ENCODE measurements at regions not wholly inside any gene's neighbourhood (a gene's known extent, or its start where the extent isn't known, plus 50 kb on each side); places are given as distances from the start of the nearest gene placed in this dataset.

- no peak overlapping the region for H3K4me3 ChIP-seq (ENCODE audit: low read depth, low read length)
These were observed 74.4 kb upstream of the BTBD3 start for GRCh38 chr20:11843289-11843688.

GRCh38 chr20:11844691-11845090, 73.0 kb upstream of the BTBD3 start:
- no peak overlapping the region for H3K4me3 ChIP-seq (ENCODE audit: low read depth, low read length)

GRCh38 chr20:11845340-11845739, 72.4 kb upstream of the BTBD3 start:
- H3K4me3 ChIP-seq (ENCODE audit: low read depth, low read length) = no peak overlapping the region

GRCh38 chr20:11846131-11846530, 71.6 kb upstream of the BTBD3 start:
- H3K4me3 ChIP-seq (ENCODE audit: low read depth, low read length) = no peak overlapping the region

- H3K4me3 ChIP-seq (ENCODE audit: low read depth, low read length) = no peak overlapping the region
These were observed 69.9 kb upstream of the BTBD3 start for GRCh38 chr20:11847827-11848226.

- H3K4me3 ChIP-seq (ENCODE audit: low read depth, low read length) = no peak overlapping the region
These were observed 68.3 kb upstream of the BTBD3 start for GRCh38 chr20:11849270-11849915.

GRCh38 chr20:11849976-11850670, 67.6 kb upstream of the BTBD3 start:
- H3K4me3 ChIP-seq (ENCODE audit: low read depth, low read length) = no peak overlapping the region

- H3K4me3 ChIP-seq (ENCODE audit: low read depth, low read length) = no peak overlapping the region
These were observed 66.8 kb upstream of the BTBD3 start for GRCh38 chr20:11850901-11851300.

- H3K4me3 ChIP-seq (ENCODE audit: low read depth, low read length) = no peak overlapping the region
These were observed 66.0 kb upstream of the BTBD3 start for GRCh38 chr20:11851646-11852045.

- no peak overlapping the region for H3K4me3 ChIP-seq (ENCODE audit: low read depth, low read length)
These were observed 65.5 kb upstream of the BTBD3 start for GRCh38 chr20:11852189-11852588.

- no peak overlapping the region for H3K4me3 ChIP-seq (ENCODE audit: low read depth, low read length)
These were observed 64.9 kb upstream of the BTBD3 start for GRCh38 chr20:11852811-11853210.

GRCh38 chr20:11853359-11853758, 64.3 kb upstream of the BTBD3 start:
- no peak overlapping the region for H3K4me3 ChIP-seq (ENCODE audit: low read depth, low read length)

GRCh38 chr20:11861479-11861878, 56.2 kb upstream of the BTBD3 start:
- no peak overlapping the region for H3K4me3 ChIP-seq (ENCODE audit: low read depth, low read length)

- H3K4me3 ChIP-seq (ENCODE audit: low read depth, low read length) = no peak overlapping the region
These were observed 50.3 kb upstream of the BTBD3 start for GRCh38 chr20:11867291-11867919.

Measured in iPS-11a (cell line).